ENCODE measurements at regions not wholly inside any gene's neighbourhood (a gene's known extent, or its start where the extent isn't known, plus 50 kb on each side); places are given as distances from the start of the nearest gene placed in this dataset.

GRCh38 chrX:95367286-95367685 is 1317.4 kb upstream of the DIAPH2 start:
- no peaks in the 10 kb centered on the region for H3K36me3 ChIP-seq
- no peak overlapping the region for H3K4me3 ChIP-seq
- ATAC-seq (ENCODE audit: insufficient number of reproducible peaks, low FRiP score, low read depth) (no peak), DNase-seq (ENCODE audit: low spot score) (no peak)
- no peak for TF ChIP-seq CTCF (IDR thresholded peaks at IDR 0.05)
- no peaks in the 10 kb centered on the region for H3K9me3 ChIP-seq
- no peaks in the 10 kb centered on the region for H3K4me1 ChIP-seq (ENCODE audit: control insufficient read depth in 1 of 2, low read depth in 2 of 2)
- H3K27me3 ChIP-seq (replicated peaks; ENCODE audit: insufficient read depth) = no peaks in the 10 kb centered on the region
- H3K27ac ChIP-seq = no peak overlapping the region

GRCh38 chrX:95382799-95383198 is 1301.8 kb upstream of the DIAPH2 start:
- ATAC-seq (ENCODE audit: insufficient number of reproducible peaks, low FRiP score, low read depth) (no peak), DNase-seq (ENCODE audit: low spot score) (no peak)
- Histone ChIP-seq H3K27ac (no peak overlapping the region), H3K36me3 (no peaks in the 10 kb centered on the region), H3K9me3 (no peaks in the 10 kb centered on the region), H3K4me3 (no peak overlapping the region), H3K4me1 (ENCODE audit: control insufficient read depth in 1 of 2, low read depth in 2 of 2) (no peaks in the 10 kb centered on the region), H3K27me3 (replicated peaks; ENCODE audit: insufficient read depth) (no peaks in the 10 kb centered on the region)
- TF ChIP-seq CTCF (IDR thresholded peaks at IDR 0.05) = no peak

- Histone ChIP-seq H3K27me3 (replicated peaks; ENCODE audit: insufficient read depth) (no peaks in the 10 kb centered on the region), H3K9me3 (no peaks in the 10 kb centered on the region), H3K36me3 (no peaks in the 10 kb centered on the region), H3K27ac (no peak overlapping the region), H3K4me3 (no peak overlapping the region), H3K4me1 (ENCODE audit: control insufficient read depth in 1 of 2, low read depth in 2 of 2) (no peaks in the 10 kb centered on the region)
- DNase-seq (ENCODE audit: low spot score) (no peak), ATAC-seq (ENCODE audit: insufficient number of reproducible peaks, low FRiP score, low read depth) (no peak)
- TF ChIP-seq CTCF (IDR thresholded peaks at IDR 0.05) = no peak
Measured at GRCh38 chrX:95383778-95384177, 1300.9 kb upstream of the DIAPH2 start.

- no peak for DNase-seq (ENCODE audit: low spot score)
- no peak for TF ChIP-seq CTCF (IDR thresholded peaks at IDR 0.05)
- Histone ChIP-seq H3K4me1 (ENCODE audit: control insufficient read depth in 1 of 2, low read depth in 2 of 2) (no peaks in the 10 kb centered on the region), H3K27ac (no peak overlapping the region), H3K27me3 (replicated peaks; ENCODE audit: insufficient read depth) (no peaks in the 10 kb centered on the region), H3K9me3 (no peaks in the 10 kb centered on the region), H3K36me3 (no peaks in the 10 kb centered on the region), H3K4me3 (no peak overlapping the region)
- ATAC-seq (ENCODE audit: insufficient number of reproducible peaks, low FRiP score, low read depth) = no peak
Measured at GRCh38 chrX:95427389-95427788, 1257.3 kb upstream of the DIAPH2 start.

GRCh38 chrX:95435198-95435597 is 1249.4 kb upstream of the DIAPH2 start:
- Histone ChIP-seq H3K9me3 (no peaks in the 10 kb centered on the region), H3K4me3 (no peak overlapping the region), H3K27ac (no peak overlapping the region), H3K4me1 (ENCODE audit: control insufficient read depth in 1 of 2, low read depth in 2 of 2) (no peaks in the 10 kb centered on the region), H3K27me3 (replicated peaks; ENCODE audit: insufficient read depth) (no peaks in the 10 kb centered on the region), H3K36me3 (no peaks in the 10 kb centered on the region)
- DNase-seq (ENCODE audit: low spot score) (no peak), ATAC-seq (ENCODE audit: insufficient number of reproducible peaks, low FRiP score, low read depth) (no peak)
- no peak for TF ChIP-seq CTCF (IDR thresholded peaks at IDR 0.05)

Data from thoracic aorta (tissue), 2 donors.